Esophagus squamous epithelium (tissue), 5 donors: ENCODE measurements at regions not wholly inside any gene's neighbourhood (a gene's known extent, or its start where the extent isn't known, plus 50 kb on each side); places are given as distances from the start of the nearest gene placed in this dataset.
"Not testable (repeated sequence)": the region's sequence is repeated elsewhere in the genome, so short reads cannot be mapped to it uniquely, and the experiment has no call there.

ENCODE experiments used
- DNase-seq: peaks from one replicate; lab custom pipeline; 2025; lab: John Stamatoyannopoulos, UW
- H3K27ac ChIP-seq, 4 donors: fragments of 200-600 bp; sonication (generic); one replicate each; pipeline ENCODE4 v1.5.1; 2016 to 2019; ENCODE audit warnings: mild to moderate bottlenecking in 1 of 4
- H3K27me3 ChIP-seq, 4 donors: fragments of 200-600 bp; sonication (generic); 1 replicate in 3 of 4; 2 replicates in 1 of 4; pipeline versions ENCODE4 v1.5.1 to v1.6.0; 2017 to 2021; ENCODE audit warnings: antibody characterized with exemption in 1 of 4
- H3K36me3 ChIP-seq, 3 donors: fragments of 200-600 bp; sonication (generic); one replicate each; pipeline ENCODE4 v1.5.1; 2016 to 2019
- H3K4me1 ChIP-seq, 3 donors: fragments of 200-600 bp; sonication (generic); one replicate each; pipeline ENCODE4 v1.5.1; 2017 to 2019
- H3K4me3 ChIP-seq, 4 donors: fragments of 200-600 bp; sonication (generic); 1 replicate in 3 of 4; 2 replicates in 1 of 4; pipeline ENCODE4 v1.5.1; 2016 to 2019; ENCODE audit warnings: mild to moderate bottlenecking in 2 of 4, moderate library complexity in 1 of 4
- H3K9me3 ChIP-seq, 3 donors: fragments of 200-600 bp; sonication (generic); one replicate each; pipeline ENCODE4 v1.5.1; 2016 to 2019
- CTCF ChIP-seq, 6 experiments: fragments of 450-650 bp in 4 of 6; fragments of 200-600 bp in 2 of 6; sonication (generic) in 2 of 6; IDR thresholded peaks; one replicate each; pipeline ENCODE4 v1.5.1; 2016 to 2019; ENCODE audit warnings: antibody characterized with exemption in 6 of 6, mild to moderate bottlenecking in 4 of 6, moderate library complexity in 4 of 6
- POLR2A ChIP-seq, 4 donors: fragments of 450-650 bp; IDR thresholded peaks; one replicate each; pipeline ENCODE4 v1.6.1; 2017; ENCODE audit warnings: antibody characterized with exemption in 4 of 4, mild to moderate bottlenecking in 4 of 4, moderate library complexity in 3 of 4
- WGBS, 2 donors: methylation state at CpG; one replicate each; pipeline ENCODE4 v1.1.5; 2018; 5-methylcytosine and 5-hydroxymethylcytosine counted together
- intact Hi-C: fragments of 100-400 bp; cut with DNase I; formaldehyde crosslinking; loops from one replicate; pipeline ENCODE4 v1.15.0; 2022
- small RNA-seq, 4 donors: library from RNA; depleted of rRNA; stranded (forward); fragments of <200 nt; gene quantifications; one replicate each; pipeline ENCODE3, GENCODE V24; 2016
- donor health status: DM: yes; HTN: yes; CAD: no.

GRCh38 chr15:21261396-21261964, 178.8 kb downstream of the POTEB3 start:
- DNase-seq: no peak
- Histone ChIP-seq H3K4me3 (no peak overlapping the region), H3K36me3 (no peaks in the 10 kb centered on the region), H3K27me3 (no peaks in the 10 kb centered on the region), H3K27ac (no peak overlapping the region), H3K9me3 (peaks cover 0 to 15% (median 12%) of the 10 kb centered on the region in 3 donors), H3K4me1 (no peaks in the 10 kb centered on the region)
- 89 to 92% methylated on average over 11 to 18 of the region's 18 CpGs for WGBS, 2 donors
- intact Hi-C loops: no loop called here
- TF ChIP-seq POLR2A (IDR thresholded peaks at IDR 0.05) (no peak), CTCF (IDR thresholded peaks at IDR 0.05) (no peak)

- Histone ChIP-seq H3K27me3 (no peaks in the 10 kb centered on the region), H3K27ac (no peak overlapping the region), H3K36me3 (no peaks in the 10 kb centered on the region), H3K4me1 (no peaks in the 10 kb centered on the region), H3K4me3 (no peak overlapping the region), H3K9me3 (peaks cover 0 to 15% (median 12%) of the 10 kb centered on the region in 3 donors)
- TF ChIP-seq CTCF (IDR thresholded peaks at IDR 0.05) (no peak), POLR2A (IDR thresholded peaks at IDR 0.05) (no peak)
- WGBS, 2 donors: 68 to 81% methylated on average over 15 of the region's 15 CpGs
- no peak for DNase-seq
- intact Hi-C loops: no loop called here
Observed at GRCh38 chr15:21260966-21261395, 179.3 kb downstream of the POTEB3 start.

GRCh38 chr15:21258635-21259034, 181.7 kb downstream of the POTEB3 start:
- H3K4me1 ChIP-seq, H3K27me3 ChIP-seq, intact Hi-C loops, H3K36me3 ChIP-seq, DNase-seq, H3K27ac ChIP-seq, H3K4me3 ChIP-seq: not testable (repeated sequence)
- H3K9me3 ChIP-seq: peaks cover 0 to 15% (median 12%) of the 10 kb centered on the region in 3 donors
- WGBS, 2 donors: 66 to 75% methylated on average over 3 of the region's 3 CpGs

- H3K27me3 ChIP-seq, H3K4me3 ChIP-seq, H3K36me3 ChIP-seq, DNase-seq, H3K9me3 ChIP-seq, intact Hi-C loops, H3K4me1 ChIP-seq, H3K27ac ChIP-seq: not testable (repeated sequence)
- 43 to 74% methylated on average over 4 to 5 of the region's 5 CpGs for WGBS, 2 donors
Observed at GRCh38 chr15:21249508-21250019, 190.7 kb downstream of the POTEB3 start.

Small RNA genes lying in the stretch of these regions (small RNA-seq; reads per million reads assigned to genes)
- 0 reads per million in 4 donors for gene RNU6-1235P
